SK-MEL-5 (cell line): ENCODE measurements at regions not wholly inside any gene's neighbourhood (a gene's known extent, or its start where the extent isn't known, plus 50 kb on each side); places are given as distances from the start of the nearest gene placed in this dataset.

Experiments
- DNase-seq: peaks from one replicate; pipeline ENCODE4 v3.0.0-alpha.2; 2016; ENCODE audit warnings: low read depth, low spot score
- in situ Hi-C: cut with HindIII; loops from 2 replicates; pipeline ENCODE4 v1.10.0; 2016; ENCODE audit warnings: low sequenced_read_pairs, high pct_unique_total_duplicates, low pct_unique_long_range_greater_than_20kb

- DNase-seq, result no peak
- in situ Hi-C loops, result no loop called here
Measured at GRCh38 chr6:159102373-159103160, 57.8 kb upstream of the TAGAP start.

DNA sequence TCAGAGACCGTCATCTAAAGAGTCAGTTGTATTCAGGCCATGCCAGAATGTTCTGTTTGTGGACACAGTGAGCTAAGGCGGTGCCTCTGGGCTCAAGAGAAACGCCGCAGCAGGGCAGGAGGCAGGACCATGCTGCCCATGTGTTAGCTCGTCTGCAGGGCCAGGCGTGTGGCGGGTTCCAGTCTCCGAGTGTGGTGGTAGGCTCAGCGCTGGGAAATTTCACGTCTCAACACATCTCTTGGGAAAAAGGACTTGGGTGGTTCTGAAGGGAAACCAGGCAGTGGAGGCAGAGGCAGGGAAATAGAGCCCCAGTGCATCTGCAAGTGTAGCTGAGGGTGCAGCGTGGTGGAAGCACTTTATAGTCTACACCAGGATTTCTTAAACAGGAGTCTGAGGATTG is 56.9 kb upstream of the TAGAP start:
- in situ Hi-C loops, result no loop called here

DNA sequence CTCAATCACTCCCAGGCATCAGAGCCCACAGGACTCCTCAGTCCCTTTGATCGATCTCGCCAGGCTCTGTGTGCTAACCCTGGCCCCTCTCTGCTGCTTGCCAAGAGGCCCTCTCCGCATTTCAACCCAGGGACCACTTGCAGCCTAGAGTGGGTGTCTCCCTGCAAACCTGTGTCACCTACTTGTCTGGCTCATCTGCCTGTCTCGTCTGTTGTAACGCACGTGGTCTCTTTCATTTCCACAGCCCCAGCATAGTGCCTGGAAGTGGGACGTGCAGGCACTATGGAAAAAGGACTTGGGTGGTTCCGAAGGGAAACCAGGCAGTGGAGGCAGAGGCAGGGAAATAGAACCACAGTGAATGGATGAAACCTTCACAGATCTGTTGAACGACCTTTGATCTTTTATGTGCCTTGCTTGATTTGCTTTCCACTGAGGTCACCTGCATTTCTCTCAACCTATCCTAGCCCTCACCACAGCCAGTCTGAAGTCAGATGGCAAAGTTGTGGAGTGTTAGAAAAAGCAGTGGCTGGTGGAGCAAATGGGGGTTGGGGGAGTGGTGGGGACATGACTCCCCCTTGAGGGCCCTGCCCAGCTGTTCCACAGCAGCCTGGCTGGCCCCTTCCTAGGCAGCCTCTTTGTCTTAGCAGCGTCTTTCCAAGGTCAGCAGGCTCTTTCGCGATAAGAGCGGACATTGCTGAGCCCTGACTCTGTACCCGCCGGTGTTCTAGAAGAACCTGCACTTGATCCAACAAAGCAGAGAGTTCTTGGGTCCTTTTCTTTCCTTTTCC is 55.8 kb upstream of the TAGAP start:
- no peak for DNase-seq
- in situ Hi-C loops, result no loop called here

More for the DNA sequence above, 56.9 kb upstream of the TAGAP start:
- DNase-seq, result no peak

GRCh38 chr6:159099961-159100360 is 55.2 kb upstream of the TAGAP start:
- in situ Hi-C loops, result no loop called here
- no peak for DNase-seq

DNA sequence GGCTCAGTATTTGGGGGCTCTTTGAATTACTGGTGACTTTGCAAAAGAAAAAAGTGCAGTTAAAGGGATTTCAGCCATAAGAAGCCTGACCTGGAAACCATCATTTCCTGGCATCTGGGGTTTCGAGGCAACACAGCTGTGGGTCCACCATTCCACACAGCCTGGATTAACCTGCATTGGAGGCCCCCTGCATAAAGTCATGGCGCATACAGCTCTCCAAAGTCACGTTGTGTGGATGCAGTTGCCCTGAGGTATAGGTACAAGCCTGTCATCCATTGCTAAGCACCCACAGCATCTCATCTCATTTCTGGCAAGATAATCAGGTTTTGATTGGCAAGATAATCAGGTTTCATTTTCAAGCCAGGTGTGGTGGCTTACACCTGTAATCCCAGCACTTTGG is 54.5 kb upstream of the TAGAP start:
- no peak for DNase-seq
- in situ Hi-C loops, result no loop called here

GRCh38 chr6:159098636-159099106 is 53.9 kb upstream of the TAGAP start:
- no peak for DNase-seq
- in situ Hi-C loops, result no loop called here

- DNase-seq, result no peak
- in situ Hi-C loops, result no loop called here
Measured at GRCh38 chr6:159097256-159097655, 52.5 kb upstream of the TAGAP start.

GRCh38 chr6:159095616-159096015 is 50.8 kb upstream of the TAGAP start:
- in situ Hi-C loops, result no loop called here
- DNase-seq, result no peak

GRCh38 chr6:159094444-159095252 is 49.9 kb upstream of the TAGAP start:
- in situ Hi-C loops, result no loop called here
- no peak for DNase-seq
